GM12878 (cell line): ENCODE measurements at regions not wholly inside any gene's neighbourhood (a gene's known extent, or its start where the extent isn't known, plus 50 kb on each side); places are given as distances from the start of the nearest gene placed in this dataset.

Experiments used
- ATAC-seq: fragments of 200-7000 bp; cut with Tn5 transposase; 3 replicates; pipeline ENCODE4 v1.9.1; 2020; ENCODE audit warnings: mild to moderate bottlenecking, moderate library complexity
- BruUV-seq: library from RNA; stranded (reverse); fragments of 400-500 nt; replicated peaks from 2 replicates; lab custom pipeline; 2021; lab: Mats Ljungman, UMichigan
- CTCF ChIA-PET: fragments of 300-600 bp; sonication (Branson Sonifier 250); formaldehyde crosslinking; extraction: SDS; loops from one replicate; lab custom pipeline; 2021; ENCODE audit warnings: inconsistent platforms; lab: Yijun Ruan, JAX
- POLR2A ChIA-PET: fragments of 350-600 bp; formaldehyde crosslinking; extraction: SDS; loops from one replicate; lab custom pipeline; 2021; ENCODE audit warnings: inconsistent platforms; lab: Charles Lee
- RAD21 ChIA-PET: fragments of 300-600 bp; sonication (Branson Sonifier 250); formaldehyde crosslinking; loops from one replicate; lab custom pipeline; 2023; ENCODE audit warnings: antibody characterized with exemption; ENCODE audit not compliant: unreplicated experiment; lab: Charles Lee
- SMC1A ChIA-PET: fragments of 300-600 bp; sonication (Branson Sonifier 250); formaldehyde crosslinking; loops from one replicate; lab custom pipeline; 2023; ENCODE audit not compliant: unreplicated experiment, uncharacterized antibody; lab: Charles Lee
- DNase-seq: peaks from one replicate; pipeline ENCODE4 v3.0.0-alpha.2; 2011; ENCODE audit warnings: low read depth, low spot score
- FAIRE-seq: peaks from 3 replicates; lab custom pipeline; 2011; peaks lifted over from hg19 to GRCh38; lab: Jason Lieb, UNC
- H2AFZ ChIP-seq: 2 replicates; pipeline ENCODE4 v1.6.0; 2011; ENCODE audit warnings: low read depth, low read length, control low read depth; ENCODE audit not compliant: control insufficient read depth
- H3K27ac ChIP-seq: 2 replicates; pipeline ENCODE4 v1.5.1; 2011; ENCODE audit warnings: control low read depth; ENCODE audit not compliant: control insufficient read depth, insufficient read depth
- H3K27me3 ChIP-seq, 2 experiments: replicated peaks in 1 of 2; 2 replicates each; pipeline versions ENCODE4 v1.6.0 to v1.6.1; 2011; ENCODE audit warnings: low read length in 1 of 2; ENCODE audit not compliant: control insufficient read depth in 2 of 2, insufficient read depth in 2 of 2
- H3K36me3 ChIP-seq, 2 experiments: 2 replicates each; pipeline ENCODE4 v1.5.1; 2011; ENCODE audit warnings: low read length in 1 of 2; ENCODE audit not compliant: control insufficient read depth in 2 of 2, insufficient read depth in 2 of 2
- H3K4me1 ChIP-seq: 2 replicates; pipeline ENCODE4 v1.6.1; 2011; ENCODE audit warnings: mild to moderate bottlenecking, low read length, moderate library complexity, mixed read lengths; ENCODE audit not compliant: control insufficient read depth, insufficient read depth
- H3K4me2 ChIP-seq: 2 replicates; pipeline ENCODE4 v1.6.0; 2011; ENCODE audit warnings: control low read depth; ENCODE audit not compliant: control insufficient read depth, insufficient read depth
- H3K4me3 ChIP-seq: fragments of 200-600 bp; sonication (generic); 2 replicates; pipeline ENCODE4 v1.5.1; 2016
- H3K79me2 ChIP-seq: 2 replicates; pipeline ENCODE4 v1.6.0; 2011; ENCODE audit warnings: low read length; ENCODE audit not compliant: control insufficient read depth, insufficient read depth
- H3K9ac ChIP-seq: 2 replicates; pipeline ENCODE4 v1.8.0; 2011; ENCODE audit warnings: low read length, control low read depth, mixed read lengths; ENCODE audit not compliant: control insufficient read depth, insufficient read depth
- H3K9me3 ChIP-seq: replicated peaks from 3 replicates; pipeline ENCODE4 v1.5.1; 2011; ENCODE audit warnings: mild to moderate bottlenecking, low read length; ENCODE audit not compliant: control insufficient read depth, insufficient read depth
- H4K20me1 ChIP-seq: 2 replicates; pipeline ENCODE4 v1.6.0; 2011; ENCODE audit not compliant: control insufficient read depth, insufficient read depth
- BCL3 ChIP-seq: IDR thresholded peaks from 2 replicates; pipeline ENCODE4 v1.6.1; 2011; ENCODE audit warnings: borderline replicate concordance, low read depth, mild to moderate bottlenecking, moderate library complexity, low read length; ENCODE audit not compliant: insufficient read depth, poor library complexity, severe bottlenecking
- MTA2 ChIP-seq: fragments of 450-650 bp; IDR thresholded peaks from 2 replicates; pipeline ENCODE4 v1.6.1; 2016; ENCODE audit warnings: low read depth, mild to moderate bottlenecking, moderate library complexity
- MTA3 ChIP-seq: IDR thresholded peaks from 2 replicates; pipeline ENCODE4 v1.6.1; 2012; ENCODE audit warnings: low read length, inconsistent platforms, borderline replicate concordance
- MXI1 ChIP-seq: fragments of 150-350 bp; IDR thresholded peaks from 2 replicates; pipeline ENCODE4 v1.6.1; 2011; ENCODE audit warnings: low read depth, mild to moderate bottlenecking, inconsistent platforms, low read length, improper control_type of control experiment
- PAX8 ChIP-seq: fragments of 450-650 bp; IDR thresholded peaks from 2 replicates; pipeline ENCODE4 v1.6.1; 2017; ENCODE audit warnings: mild to moderate bottlenecking, moderate library complexity
- POU2F2 ChIP-seq: IDR thresholded peaks from 3 replicates; pipeline ENCODE4 v1.6.1; 2011; ENCODE audit warnings: low read depth, mild to moderate bottlenecking, low read length, borderline replicate concordance
- TCF7 ChIP-seq: IDR thresholded peaks from 2 replicates; pipeline ENCODE4 v1.6.1; 2014; ENCODE audit warnings: antibody characterized with exemption, borderline replicate concordance
- ZBTB40 ChIP-seq: fragments of 450-650 bp; IDR thresholded peaks from 2 replicates; pipeline ENCODE4 v1.6.1; 2016; ENCODE audit warnings: mild to moderate bottlenecking, moderate library complexity, borderline replicate concordance
- ZNF207 ChIP-seq: fragments of 450-650 bp; IDR thresholded peaks from 2 replicates; pipeline ENCODE4 v1.6.1; 2014; ENCODE audit warnings: antibody characterized with exemption, mild to moderate bottlenecking, borderline replicate concordance
- WGBS: methylation state at CpG from one replicate; pipeline ENCODE4 v1.1.6; 2016; ENCODE audit warnings: low lambda C conversion rate; ENCODE audit not compliant: insufficient replicate concordance, insufficient coverage; ENCODE audit errors: missing lambda C conversion rate; 5-methylcytosine and 5-hydroxymethylcytosine counted together
- in situ Hi-C: fragments of 300-500 bp; cut with MboI; formaldehyde crosslinking; loops from 9 replicates; pipeline ENCODE4 v1.14.3; 2018; ENCODE audit warnings: mixed read lengths
- intact Hi-C: fragments of 100-400 bp; cut with micrococcal nuclease; formaldehyde crosslinking; loops from one replicate; pipeline ENCODE4 v1.14.2; 2022; ENCODE audit not compliant: unreplicated experiment

GRCh38 chr12:71220260-71220659, 62.5 kb upstream of the TSPAN8 start:
- no peak overlapping the region for H3K4me2 ChIP-seq
- DNase-seq (no peak), FAIRE-seq (no peak), ATAC-seq (no peak)
- H3K9ac ChIP-seq, result no peak overlapping the region
- CTCF ChIA-PET, result no interaction called here
- POLR2A ChIA-PET, result no interaction called here
- no peak overlapping the region for H2AFZ ChIP-seq
- H3K9me3 ChIP-seq, result no peaks in the 10 kb centered on the region
- H4K20me1 ChIP-seq, result no peaks in the 10 kb centered on the region
- no peak overlapping the region for H3K4me3 ChIP-seq
- no peaks in the 10 kb centered on the region for H3K27me3 ChIP-seq
- SMC1A ChIA-PET, result interaction anchor here (0.9 kb wide), 1 partner anchor 9 kb away, joined by 3 read pairs; no protein-coding TSS in a partner anchor
- H3K36me3 ChIP-seq, result no peaks in the 10 kb centered on the region
- no peaks in the 10 kb centered on the region for H3K4me1 ChIP-seq
- no TSS peak for BruUV-seq
- TF ChIP-seq TCF7, result no peak
- TF ChIP-seq MTA2, result no peak
- no peaks in the 10 kb centered on the region for H3K79me2 ChIP-seq
- RAD21 ChIA-PET, result no interaction called here
- WGBS, result 2% methylated on average over 3 of the region's 3 CpGs
- no peak overlapping the region for H3K27ac ChIP-seq
- in situ Hi-C loops, result no loop called here
- intact Hi-C loops, result no loop called here

GRCh38 chr12:71219224-71219623, 61.4 kb upstream of the TSPAN8 start:
- intact Hi-C loops, result loop anchor here (5.0 kb wide), 1 partner anchor 528 kb away; no protein-coding TSS in a partner anchor
- in situ Hi-C loops, result no loop called here
- Histone ChIP-seq H3K79me2 (no peaks in the 10 kb centered on the region), H3K36me3 (no peaks in the 10 kb centered on the region), H3K4me2 (no peak overlapping the region), H3K27ac (no peak overlapping the region), H2AFZ (no peak overlapping the region), H3K9ac (no peak overlapping the region), H4K20me1 (no peaks in the 10 kb centered on the region), H3K9me3 (no peaks in the 10 kb centered on the region), H3K4me3 (no peak overlapping the region), H3K4me1 (no peaks in the 10 kb centered on the region), H3K27me3 (no peaks in the 10 kb centered on the region)
- DNase-seq (no peak), ATAC-seq (no peak), FAIRE-seq (no peak)
- WGBS, result 2% methylated on average over 3 of the region's 3 CpGs
- ChIA-PET POLR2A (no interaction called here), SMC1A (interaction anchor here (0.9 kb wide), 1 partner anchor 10 kb away, joined by 3 read pairs; no protein-coding TSS in a partner anchor), RAD21 (interaction anchor here (2.4 kb wide), 1 partner anchor 173 kb away, joined by 8 read pairs; no protein-coding TSS in a partner anchor), CTCF (interaction anchor here (1.2 kb wide), 1 partner anchor 528 kb away, joined by 4 read pairs; no protein-coding TSS in a partner anchor)
- no TSS peak for BruUV-seq
- TF ChIP-seq MXI1 (no peak), PAX8 (no peak), BCL3 (no peak), MTA3 (no peak), ZBTB40 (no peak), POU2F2 (no peak), TCF7 (no peak), ZNF207 (no peak)
